Sigmoid colon (tissue), 6 donors: ENCODE measurements at regions not wholly inside any gene's neighbourhood (a gene's known extent, or its start where the extent isn't known, plus 50 kb on each side); places are given as distances from the start of the nearest gene placed in this dataset.

Experiments used
- DNase-seq: peaks from one replicate; pipeline ENCODE4 v3.0.0-alpha.2; 2019
- H3K27ac ChIP-seq, 4 donors: fragments of 200-600 bp; sonication (generic); one replicate each; pipeline ENCODE4 v1.5.1; 2016 to 2019; ENCODE audit warnings: mild to moderate bottlenecking in 1 of 4
- H3K27me3 ChIP-seq, 3 donors: fragments of 200-600 bp; sonication (generic); one replicate each; pipeline ENCODE4 v1.5.1; 2019; ENCODE audit warnings: mild to moderate bottlenecking in 1 of 3
- H3K36me3 ChIP-seq, 4 donors: fragments of 200-600 bp; sonication (generic); one replicate each; pipeline ENCODE4 v1.5.1; 2016 to 2019
- H3K4me1 ChIP-seq, 4 donors: fragments of 200-600 bp; sonication (generic); one replicate each; pipeline ENCODE4 v1.5.1; 2017 to 2019
- H3K4me3 ChIP-seq, 4 donors: fragments of 200-600 bp; sonication (generic); one replicate each; pipeline ENCODE4 v1.5.1; 2017 to 2019; ENCODE audit warnings: mild to moderate bottlenecking in 2 of 4, moderate library complexity in 1 of 4
- H3K9me3 ChIP-seq, 4 donors: fragments of 200-600 bp in 3 of 4; sonication (generic) in 3 of 4; one replicate each; pipeline versions ENCODE4 v1.5.1 to v1.6.1; 2013 to 2019
- CTCF ChIP-seq, 4 experiments: fragments of 450-650 bp in 3 of 4; fragments of 200-600 bp in 1 of 4; IDR thresholded peaks; one replicate each; pipeline ENCODE4 v1.5.1; 2016 to 2019; ENCODE audit warnings: antibody characterized with exemption in 4 of 4, mild to moderate bottlenecking in 3 of 4, moderate library complexity in 2 of 4
- EP300 ChIP-seq, 4 donors: sonication (generic); formaldehyde crosslinking; IDR thresholded peaks; one replicate each; pipeline ENCODE4 v1.6.1; 2017; ENCODE audit warnings: antibody characterized with exemption in 4 of 4
- POLR2A ChIP-seq, 2 donors: fragments of 450-650 bp; IDR thresholded peaks; one replicate each; pipeline ENCODE4 v1.6.1; 2016; ENCODE audit warnings: antibody characterized with exemption in 2 of 2, mild to moderate bottlenecking in 2 of 2, moderate library complexity in 2 of 2
- POLR2AphosphoS5 ChIP-seq, 4 donors: sonication (generic); formaldehyde crosslinking; IDR thresholded peaks; one replicate each; pipeline ENCODE4 v1.6.1; 2017; ENCODE audit warnings: antibody characterized with exemption in 4 of 4
- WGBS, 2 donors: extraction: QIAGEN DNeasy Blood & Tissue Kit; methylation state at CpG; one replicate each; pipeline ENCODE4 v1.1.7; 2013; 5-methylcytosine and 5-hydroxymethylcytosine counted together
- intact Hi-C: fragments of 100-400 bp; cut with DNase I; formaldehyde crosslinking; loops from one replicate; pipeline ENCODE4 v1.15.1; 2023
- donor health status: healthy with polysubstance abuse.
- donor health status: healthy.

- Histone ChIP-seq H3K4me3 (no peak overlapping the region), H3K4me1 (no peaks in the 10 kb centered on the region), H3K36me3 (no peaks in the 10 kb centered on the region), H3K27ac (no peak overlapping the region), H3K9me3 (no peaks in the 10 kb centered on the region), H3K27me3 (no peaks in the 10 kb centered on the region)
- TF ChIP-seq EP300 (IDR thresholded peaks at IDR 0.05) (no peak), POLR2A (IDR thresholded peaks at IDR 0.05) (no peak), POLR2AphosphoS5 (IDR thresholded peaks at IDR 0.05) (no peak), CTCF (IDR thresholded peaks at IDR 0.05) (no peak)
- intact Hi-C loops, result no loop called here
- no peak for DNase-seq
- 61 to 72% methylated on average over 2 of the region's 2 CpGs for WGBS, 2 donors
Observed at GRCh38 chr1:63714482-63714760, 59.4 kb upstream of the ROR1 start.

- Histone ChIP-seq H3K27me3 (no peaks in the 10 kb centered on the region), H3K27ac (no peak overlapping the region), H3K9me3 (no peaks in the 10 kb centered on the region), H3K4me3 (no peak overlapping the region), H3K36me3 (no peaks in the 10 kb centered on the region), H3K4me1 (no peaks in the 10 kb centered on the region)
- no peak for TF ChIP-seq EP300 (IDR thresholded peaks at IDR 0.05)
- WGBS, 2 donors, result 78 to 85% methylated on average over 4 of the region's 4 CpGs
- intact Hi-C loops, result no loop called here
- peak; percentile 26 for DNase-seq
Observed at GRCh38 chr1:63717511-63718065, 56.2 kb upstream of the ROR1 start.

GRCh38 chr1:63718541-63718970 lies 55.3 kb upstream of the ROR1 start:
- intact Hi-C loops, result no loop called here
- Histone ChIP-seq H3K9me3 (no peaks in the 10 kb centered on the region), H3K27ac (no peak overlapping the region), H3K27me3 (no peaks in the 10 kb centered on the region), H3K4me1 (no peaks in the 10 kb centered on the region), H3K36me3 (no peaks in the 10 kb centered on the region), H3K4me3 (no peak overlapping the region)
- DNase-seq, result peak; percentile 32
- WGBS, 2 donors, result 73 to 88% methylated on average over 4 of the region's 4 CpGs
- TF ChIP-seq POLR2A (IDR thresholded peaks at IDR 0.05), result no peak
- TF ChIP-seq CTCF (IDR thresholded peaks at IDR 0.05), result no peak
- no peak for TF ChIP-seq POLR2AphosphoS5 (IDR thresholded peaks at IDR 0.05)
- no peak for TF ChIP-seq EP300 (IDR thresholded peaks at IDR 0.05)

DNA sequence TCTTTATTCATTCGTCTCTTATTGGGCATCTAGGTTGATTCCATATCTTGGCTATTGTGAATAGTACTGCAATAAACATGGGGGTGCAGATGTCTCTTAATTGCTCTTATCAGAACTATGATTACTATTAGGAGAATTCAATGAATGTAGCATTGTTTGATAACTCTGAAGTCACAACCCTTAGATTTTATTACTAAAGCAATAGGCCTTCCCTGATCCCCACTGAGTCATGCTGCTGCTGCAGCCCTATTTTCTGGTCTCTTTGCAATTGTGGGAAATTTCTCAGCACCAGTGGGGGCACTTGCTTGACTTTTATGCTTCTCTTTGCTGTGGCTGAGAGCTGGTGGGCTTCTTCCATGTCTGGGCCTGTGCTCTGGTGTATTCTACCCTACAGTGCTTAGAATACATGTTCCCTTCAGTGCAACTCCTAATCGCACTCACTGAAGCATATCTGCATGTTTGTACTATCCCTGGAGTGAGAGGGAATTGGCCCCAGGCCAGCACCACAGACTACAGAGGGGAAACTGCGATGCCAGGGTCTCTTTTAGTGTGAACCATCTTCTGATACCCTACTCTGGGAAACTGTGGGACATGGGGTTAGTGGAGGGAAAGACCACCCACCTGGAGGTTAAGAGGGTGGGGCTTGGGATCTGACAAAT lies 52.2 kb upstream of the ROR1 start:
- no peaks in the 10 kb centered on the region for H3K27me3 ChIP-seq
- no peak for DNase-seq
- no peaks in the 10 kb centered on the region for H3K36me3 ChIP-seq
- no peaks in the 10 kb centered on the region for H3K4me1 ChIP-seq
- no peak overlapping the region for H3K4me3 ChIP-seq
- no peak for TF ChIP-seq EP300 (IDR thresholded peaks at IDR 0.05)
- TF ChIP-seq CTCF (IDR thresholded peaks at IDR 0.05), result no peak
- no peak for TF ChIP-seq POLR2AphosphoS5 (IDR thresholded peaks at IDR 0.05)
- no peak for TF ChIP-seq POLR2A (IDR thresholded peaks at IDR 0.05)
- H3K27ac ChIP-seq, result no peak overlapping the region
- intact Hi-C loops, result no loop called here
- no peaks in the 10 kb centered on the region for H3K9me3 ChIP-seq
- 39 to 70% methylated on average over 3 of the region's 3 CpGs for WGBS, 2 donors

- 38 to 53% methylated on average over 3 of the region's 3 CpGs for WGBS, 2 donors
- TF ChIP-seq POLR2AphosphoS5 (IDR thresholded peaks at IDR 0.05) (no peak), EP300 (IDR thresholded peaks at IDR 0.05) (no peak)
Observed at GRCh38 chr1:63723602-63724001, 50.2 kb upstream of the ROR1 start.

More at GRCh38 chr1:63723602-63724001, 50.2 kb upstream of the ROR1 start:
- H3K9me3 ChIP-seq, result no peaks in the 10 kb centered on the region
- H3K36me3 ChIP-seq, result no peaks in the 10 kb centered on the region
- H3K4me1 ChIP-seq, result no peaks in the 10 kb centered on the region
- H3K27me3 ChIP-seq, result no peaks in the 10 kb centered on the region
- intact Hi-C loops, result no loop called here
- H3K27ac ChIP-seq, result no peak overlapping the region
- no peak for DNase-seq
- H3K4me3 ChIP-seq, result no peak overlapping the region
